ENCODE measurements at regions not wholly inside any gene's neighbourhood (a gene's known extent, or its start where the extent isn't known, plus 50 kb on each side); places are given as distances from the start of the nearest gene placed in this dataset.

DNA sequence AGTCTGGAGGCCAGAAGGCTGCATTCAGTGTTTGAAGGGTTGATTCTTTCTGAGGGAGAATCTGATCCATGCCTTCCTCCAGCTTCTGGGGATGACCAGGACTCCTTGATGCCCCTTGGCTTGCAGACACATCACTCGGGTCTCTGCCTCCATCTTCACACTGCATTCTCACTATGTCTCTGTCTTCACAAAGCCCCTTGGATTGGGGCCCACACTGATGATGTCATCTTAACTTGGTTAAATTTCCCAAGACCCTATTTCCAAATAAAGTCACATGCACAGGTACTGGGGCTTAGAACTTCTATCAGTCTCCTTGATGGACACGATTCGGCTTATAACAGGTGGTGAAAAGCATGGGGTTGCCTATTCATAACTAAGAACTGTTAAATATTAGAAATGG, 112.1 kb upstream of the MYOCD start:
- Histone ChIP-seq H3K9me3 (ENCODE audit: control insufficient read depth, low read depth, low read length) (no peaks in the 10 kb centered on the region), H3K27me3 (ENCODE audit: control insufficient read depth, extremely low read depth, insufficient read depth, low read length) (no peaks in the 10 kb centered on the region), H3K79me2 (ENCODE audit: control insufficient read depth, insufficient read depth, low read length) (no peaks in the 10 kb centered on the region), H4K20me1 (ENCODE audit: control insufficient read depth, extremely low read depth, insufficient read depth, low read length) (no peaks in the 10 kb centered on the region), H3K9me1 (ENCODE audit: control insufficient read depth, extremely low read depth, insufficient read depth, low read length) (no peaks in the 10 kb centered on the region), H3K4me1 (ENCODE audit: control insufficient read depth, extremely low read depth, insufficient read depth, low read length) (no peaks in the 10 kb centered on the region), H3K4me2 (ENCODE audit: control insufficient read depth, extremely low read depth, insufficient read depth, low read depth, low read length) (no peak overlapping the region), H2AFZ (ENCODE audit: control insufficient read depth, low read length) (no peak overlapping the region), H3K36me3 (ENCODE audit: control insufficient read depth in 2 of 2, extremely low read depth in 1 of 2, insufficient read depth in 2 of 2, low read length in 2 of 2) (no peaks in the 10 kb centered on the region), H3K27ac (ENCODE audit: control insufficient read depth, insufficient read depth, low read length) (no peak overlapping the region), H3K4me3 (ENCODE audit: control insufficient read depth in 2 of 3, extremely low read depth in 1 of 3, insufficient read depth in 2 of 3, low read depth in 1 of 3, low read length in 3 of 3) (no peak overlapping the region), H3K9ac (ENCODE audit: control insufficient read depth, extremely low read depth, insufficient read depth, low read length) (no peak overlapping the region)
- dilution Hi-C loops (cut with MboI; ENCODE audit: extremely low pct_ligation_motif_present, low sequenced_read_pairs): no loop called here
- no peak for FAIRE-seq
- TF ChIP-seq, protein P1, sequence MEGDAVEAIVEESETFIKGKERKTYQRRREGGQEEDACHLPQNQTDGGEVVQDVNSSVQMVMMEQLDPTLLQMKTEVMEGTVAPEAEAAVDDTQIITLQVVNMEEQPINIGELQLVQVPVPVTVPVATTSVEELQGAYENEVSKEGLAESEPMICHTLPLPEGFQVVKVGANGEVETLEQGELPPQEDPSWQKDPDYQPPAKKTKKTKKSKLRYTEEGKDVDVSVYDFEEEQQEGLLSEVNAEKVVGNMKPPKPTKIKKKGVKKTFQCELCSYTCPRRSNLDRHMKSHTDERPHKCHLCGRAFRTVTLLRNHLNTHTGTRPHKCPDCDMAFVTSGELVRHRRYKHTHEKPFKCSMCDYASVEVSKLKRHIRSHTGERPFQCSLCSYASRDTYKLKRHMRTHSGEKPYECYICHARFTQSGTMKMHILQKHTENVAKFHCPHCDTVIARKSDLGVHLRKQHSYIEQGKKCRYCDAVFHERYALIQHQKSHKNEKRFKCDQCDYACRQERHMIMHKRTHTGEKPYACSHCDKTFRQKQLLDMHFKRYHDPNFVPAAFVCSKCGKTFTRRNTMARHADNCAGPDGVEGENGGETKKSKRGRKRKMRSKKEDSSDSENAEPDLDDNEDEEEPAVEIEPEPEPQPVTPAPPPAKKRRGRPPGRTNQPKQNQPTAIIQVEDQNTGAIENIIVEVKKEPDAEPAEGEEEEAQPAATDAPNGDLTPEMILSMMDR (optimal IDR thresholded peaks at IDR 0.05 in 1 of 3, IDR thresholded peaks at IDR 0.05 in 1 of 3, conservative IDR thresholded peaks at IDR 0.05 in 1 of 3; ENCODE audit: extremely low read depth in 1 of 3, insufficient read depth in 2 of 3, low read length in 3 of 3): no peak
- no peak for TF ChIP-seq EZH2 (IDR thresholded peaks at IDR 0.05; ENCODE audit: low read length)
- DNase-seq (ENCODE audit: low read depth, low spot score): no peak

DNA sequence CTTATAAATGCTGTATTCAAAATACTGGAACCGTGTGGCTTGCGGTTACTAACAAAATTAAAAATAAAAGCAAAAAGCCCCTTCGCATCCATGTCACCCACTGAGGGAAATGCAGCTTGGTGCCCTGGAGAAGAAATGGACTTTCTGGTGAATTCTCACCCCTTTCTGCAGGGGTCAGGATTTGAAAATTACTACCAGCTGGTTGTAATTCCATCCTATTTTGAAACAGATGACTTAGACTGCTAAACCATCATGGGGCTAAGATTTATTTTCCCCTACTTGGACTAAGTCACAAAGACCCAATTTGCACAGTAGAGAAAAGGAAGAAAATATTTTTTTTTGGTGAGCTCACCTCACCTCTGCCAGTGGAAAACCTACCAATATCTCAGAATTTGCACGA, 111.4 kb upstream of the MYOCD start:
- Histone ChIP-seq H3K4me1 (ENCODE audit: control insufficient read depth, extremely low read depth, insufficient read depth, low read length) (no peaks in the 10 kb centered on the region), H3K36me3 (ENCODE audit: control insufficient read depth in 2 of 2, extremely low read depth in 1 of 2, insufficient read depth in 2 of 2, low read length in 2 of 2) (no peaks in the 10 kb centered on the region), H2AFZ (ENCODE audit: control insufficient read depth, low read length) (no peak overlapping the region), H3K9ac (ENCODE audit: control insufficient read depth, extremely low read depth, insufficient read depth, low read length) (no peak overlapping the region), H3K79me2 (ENCODE audit: control insufficient read depth, insufficient read depth, low read length) (no peaks in the 10 kb centered on the region), H3K9me1 (ENCODE audit: control insufficient read depth, extremely low read depth, insufficient read depth, low read length) (no peaks in the 10 kb centered on the region), H3K9me3 (ENCODE audit: control insufficient read depth, low read depth, low read length) (no peaks in the 10 kb centered on the region), H3K4me3 (ENCODE audit: control insufficient read depth in 2 of 3, extremely low read depth in 1 of 3, insufficient read depth in 2 of 3, low read depth in 1 of 3, low read length in 3 of 3) (no peak overlapping the region), H4K20me1 (ENCODE audit: control insufficient read depth, extremely low read depth, insufficient read depth, low read length) (no peaks in the 10 kb centered on the region), H3K27ac (ENCODE audit: control insufficient read depth, insufficient read depth, low read length) (no peak overlapping the region), H3K27me3 (ENCODE audit: control insufficient read depth, extremely low read depth, insufficient read depth, low read length) (no peaks in the 10 kb centered on the region), H3K4me2 (ENCODE audit: control insufficient read depth, extremely low read depth, insufficient read depth, low read depth, low read length) (no peak overlapping the region)
- TF ChIP-seq EZH2 (IDR thresholded peaks at IDR 0.05; ENCODE audit: low read length): no peak
- TF ChIP-seq, protein P1 (optimal IDR thresholded peaks at IDR 0.05 in 1 of 3, IDR thresholded peaks at IDR 0.05 in 1 of 3, conservative IDR thresholded peaks at IDR 0.05 in 1 of 3; ENCODE audit: extremely low read depth in 1 of 3, insufficient read depth in 2 of 3, low read length in 3 of 3): no peak
- DNase-seq (ENCODE audit: low read depth, low spot score): no peak
- FAIRE-seq: no peak
- dilution Hi-C loops (cut with MboI; ENCODE audit: extremely low pct_ligation_motif_present, low sequenced_read_pairs): no loop called here
